ENCODE measurements at regions not wholly inside any gene's neighbourhood (a gene's known extent, or its start where the extent isn't known, plus 50 kb on each side); places are given as distances from the start of the nearest gene placed in this dataset.
A peak's percentile ranks its signal among the peaks of the same experiment; 100 is the strongest.

DNA sequence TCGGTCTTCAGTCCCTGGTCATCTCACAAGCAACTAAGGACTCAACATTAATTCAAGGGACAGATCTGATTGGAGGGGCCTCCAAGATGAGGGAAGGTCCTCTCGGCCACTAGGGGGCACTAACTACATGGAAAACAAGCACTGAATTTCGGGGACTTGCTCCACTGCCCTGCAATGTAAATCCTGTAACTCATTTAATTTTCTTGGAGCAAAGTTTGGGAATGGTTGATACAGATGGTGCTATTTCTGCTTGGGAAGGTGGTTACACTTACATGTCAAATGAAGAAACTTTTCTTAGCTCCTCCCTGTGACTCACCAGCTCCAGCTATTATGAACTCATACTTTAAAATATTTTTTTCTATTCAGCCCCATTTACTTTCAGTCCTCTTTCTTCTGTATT is 97.4 kb upstream of the KCNJ15 start:
- H3K36me3 ChIP-seq, result no peaks in the 10 kb centered on the region
- no peak overlapping the region for H3K27ac ChIP-seq (replicated peaks)
- H3K9me3 ChIP-seq (replicated peaks), result no peaks in the 10 kb centered on the region
- intact Hi-C loops (cut with micrococcal nuclease), result no loop called here
- peaks cover 30% of the 10 kb centered on the region for H3K27me3 ChIP-seq (ENCODE audit: low read depth)
- no peak overlapping the region for H3K4me3 ChIP-seq
- TF ChIP-seq, protein P1, sequence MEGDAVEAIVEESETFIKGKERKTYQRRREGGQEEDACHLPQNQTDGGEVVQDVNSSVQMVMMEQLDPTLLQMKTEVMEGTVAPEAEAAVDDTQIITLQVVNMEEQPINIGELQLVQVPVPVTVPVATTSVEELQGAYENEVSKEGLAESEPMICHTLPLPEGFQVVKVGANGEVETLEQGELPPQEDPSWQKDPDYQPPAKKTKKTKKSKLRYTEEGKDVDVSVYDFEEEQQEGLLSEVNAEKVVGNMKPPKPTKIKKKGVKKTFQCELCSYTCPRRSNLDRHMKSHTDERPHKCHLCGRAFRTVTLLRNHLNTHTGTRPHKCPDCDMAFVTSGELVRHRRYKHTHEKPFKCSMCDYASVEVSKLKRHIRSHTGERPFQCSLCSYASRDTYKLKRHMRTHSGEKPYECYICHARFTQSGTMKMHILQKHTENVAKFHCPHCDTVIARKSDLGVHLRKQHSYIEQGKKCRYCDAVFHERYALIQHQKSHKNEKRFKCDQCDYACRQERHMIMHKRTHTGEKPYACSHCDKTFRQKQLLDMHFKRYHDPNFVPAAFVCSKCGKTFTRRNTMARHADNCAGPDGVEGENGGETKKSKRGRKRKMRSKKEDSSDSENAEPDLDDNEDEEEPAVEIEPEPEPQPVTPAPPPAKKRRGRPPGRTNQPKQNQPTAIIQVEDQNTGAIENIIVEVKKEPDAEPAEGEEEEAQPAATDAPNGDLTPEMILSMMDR (IDR thresholded peaks at IDR 0.05; ENCODE audit: borderline replicate concordance), result peak; percentile 85
- no peaks in the 10 kb centered on the region for H3K4me1 ChIP-seq
- peak; percentile 21 for DNase-seq

DNA sequence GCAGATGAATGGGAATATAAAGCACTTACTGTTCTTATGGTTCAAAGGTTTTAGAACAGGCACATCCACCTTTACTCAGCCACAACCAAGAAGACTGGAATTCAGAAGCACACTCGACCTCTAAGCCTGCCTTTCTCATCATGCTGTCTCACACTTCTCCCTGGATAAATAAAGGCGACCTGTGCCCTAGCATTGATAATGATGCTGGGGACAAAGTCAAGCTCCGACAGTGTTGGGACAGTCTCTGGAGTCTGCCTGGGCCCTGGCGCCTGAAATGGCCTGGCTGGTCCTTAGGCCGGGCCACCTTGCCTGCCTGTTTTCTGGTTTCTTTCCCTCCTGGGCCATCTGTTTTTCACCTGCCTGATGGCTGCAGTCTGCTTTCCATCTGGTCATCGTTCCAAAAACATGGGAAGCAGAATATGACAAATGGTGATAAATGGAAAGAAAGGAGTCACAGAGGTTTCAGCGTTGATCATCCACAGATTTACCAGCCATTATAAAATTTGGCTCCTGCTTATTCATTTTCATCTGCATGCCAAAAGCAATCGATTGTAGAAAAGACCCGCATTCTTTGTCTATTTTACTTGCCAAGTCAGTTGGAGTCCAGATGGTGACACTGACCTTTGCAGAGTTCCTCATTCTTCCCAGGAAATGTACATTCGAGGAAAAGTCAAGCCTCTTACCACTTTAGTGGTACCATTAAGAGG is 91.2 kb upstream of the KCNJ15 start:
- TF ChIP-seq, protein P1 (IDR thresholded peaks at IDR 0.05; ENCODE audit: borderline replicate concordance), result no peak

GRCh38 chr21:38166173-38166535 is 90.6 kb upstream of the KCNJ15 start:
- H3K4me1 ChIP-seq, result peaks cover 18% of the 10 kb centered on the region
- no peak overlapping the region for H3K27ac ChIP-seq (replicated peaks)
- H3K36me3 ChIP-seq, result no peaks in the 10 kb centered on the region
- TF ChIP-seq, protein P1 (IDR thresholded peaks at IDR 0.05; ENCODE audit: borderline replicate concordance), result no peak
- no peaks in the 10 kb centered on the region for H3K9me3 ChIP-seq (replicated peaks)
- H3K4me3 ChIP-seq, result no peak overlapping the region
- no peak for DNase-seq
- H3K27me3 ChIP-seq (ENCODE audit: low read depth), result peaks cover 8% of the 10 kb centered on the region
- intact Hi-C loops (cut with micrococcal nuclease), result loop anchor here (10.0 kb wide), 1 partner anchor 49 kb away; no protein-coding TSS in a partner anchor

More for the DNA sequence above, 91.2 kb upstream of the KCNJ15 start:
- Histone ChIP-seq H3K27ac (replicated peaks) (no peak overlapping the region), H3K4me3 (no peak overlapping the region), H3K4me1 (peaks cover 13% of the 10 kb centered on the region), H3K27me3 (ENCODE audit: low read depth) (peaks cover 8% of the 10 kb centered on the region), H3K36me3 (no peaks in the 10 kb centered on the region), H3K9me3 (replicated peaks) (no peaks in the 10 kb centered on the region)
- intact Hi-C loops (cut with micrococcal nuclease), result loop anchor here (10.0 kb wide), 1 partner anchor 49 kb away; no protein-coding TSS in a partner anchor
- DNase-seq, result no peak

DNA sequence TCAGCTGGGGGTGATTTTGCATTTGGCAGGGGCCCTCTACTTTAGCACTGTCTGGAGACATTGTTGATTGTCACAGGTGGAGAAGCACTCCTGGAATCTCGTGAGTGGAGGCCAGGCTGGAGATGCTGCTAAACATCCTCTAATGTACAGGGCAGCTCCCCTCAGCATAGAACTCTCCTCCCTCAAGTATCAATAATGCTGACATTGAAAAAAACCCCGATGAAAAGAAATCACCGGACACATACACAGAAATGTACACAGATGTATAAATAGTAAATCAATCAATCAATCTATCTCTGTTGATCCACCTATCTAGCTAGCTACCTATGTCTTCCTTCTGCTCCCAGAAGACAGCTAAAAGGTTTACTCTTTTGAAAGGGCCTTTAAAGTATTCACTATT is 89.4 kb upstream of the KCNJ15 start:
- no peak for DNase-seq
- intact Hi-C loops (cut with micrococcal nuclease), result loop anchor here (10.0 kb wide), 1 partner anchor 47 kb away; no protein-coding TSS in a partner anchor
- no peak overlapping the region for H3K4me3 ChIP-seq
- no peaks in the 10 kb centered on the region for H3K36me3 ChIP-seq
- H3K27ac ChIP-seq (replicated peaks), result no peak overlapping the region
- TF ChIP-seq, protein P1 (IDR thresholded peaks at IDR 0.05; ENCODE audit: borderline replicate concordance), result no peak
- no peaks in the 10 kb centered on the region for H3K9me3 ChIP-seq (replicated peaks)
- H3K4me1 ChIP-seq, result peaks cover 30% of the 10 kb centered on the region
- peaks cover 8% of the 10 kb centered on the region for H3K27me3 ChIP-seq (ENCODE audit: low read depth)

DNA sequence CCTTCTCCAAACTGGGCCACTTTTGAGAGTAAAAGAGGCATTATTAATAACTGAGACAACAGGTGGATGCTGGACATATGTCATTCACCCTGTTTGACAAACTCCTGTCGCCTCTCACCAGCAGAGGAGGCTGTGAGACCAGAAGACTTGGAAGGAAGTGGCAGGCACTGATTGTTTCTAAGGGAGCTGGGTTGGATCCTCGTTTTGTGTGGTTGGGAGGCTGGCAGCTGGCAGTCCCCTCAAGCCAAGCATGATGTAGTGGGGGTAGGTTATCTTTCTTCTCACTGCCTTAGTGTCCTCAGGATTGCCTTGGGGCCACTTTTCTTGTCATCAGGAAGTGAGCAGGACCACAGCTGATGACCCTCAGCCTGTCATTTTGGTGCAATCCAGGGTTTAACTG is 86.5 kb upstream of the KCNJ15 start:
- no peak for DNase-seq
- H3K27ac ChIP-seq (replicated peaks), result no peak overlapping the region
- no peak overlapping the region for H3K4me3 ChIP-seq
- H3K9me3 ChIP-seq (replicated peaks), result no peaks in the 10 kb centered on the region
- H3K27me3 ChIP-seq (ENCODE audit: low read depth), result no peaks in the 10 kb centered on the region
- TF ChIP-seq, protein P1 (IDR thresholded peaks at IDR 0.05; ENCODE audit: borderline replicate concordance), result peak; percentile 61
- peaks cover 30% of the 10 kb centered on the region for H3K4me1 ChIP-seq
- intact Hi-C loops (cut with micrococcal nuclease), result no loop called here
- H3K36me3 ChIP-seq, result no peaks in the 10 kb centered on the region

All from left ventricle myocardium inferior (tissue), 1 donor.